GM18873 (cell line): ENCODE measurements at regions not wholly inside any gene's neighbourhood (a gene's known extent, or its start where the extent isn't known, plus 50 kb on each side); places are given as distances from the start of the nearest gene placed in this dataset.

Experiments used
- ATAC-seq: cut with Tn5 transposase; IDR thresholded peaks from one replicate; pipeline ENCODE4 v1.9.1; 2021; ENCODE audit warnings: mild to moderate bottlenecking, moderate library complexity, moderate number of reproducible peaks; ENCODE audit not compliant: unreplicated experiment, low FRiP score

DNA sequence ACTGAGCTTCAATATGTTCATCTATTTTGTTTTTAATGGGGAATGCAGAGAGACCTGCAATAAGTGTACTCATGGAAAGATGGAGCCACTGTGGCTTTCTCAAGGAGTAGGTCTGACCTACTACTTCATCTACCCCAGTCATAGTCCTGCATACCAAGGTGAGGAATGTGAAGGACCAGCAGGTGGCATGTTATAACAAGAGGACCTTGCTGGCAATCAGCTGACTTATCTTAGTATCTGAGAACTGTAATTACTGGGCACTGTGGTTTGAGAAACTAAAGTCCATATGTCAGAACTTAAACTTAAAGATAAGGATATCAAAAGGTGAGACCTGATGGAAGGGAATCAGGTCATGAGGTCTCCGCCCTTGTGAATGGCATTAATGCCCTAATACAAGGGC is 1104.2 kb downstream of the BCL11A start:
- ATAC-seq: no peak

DNA sequence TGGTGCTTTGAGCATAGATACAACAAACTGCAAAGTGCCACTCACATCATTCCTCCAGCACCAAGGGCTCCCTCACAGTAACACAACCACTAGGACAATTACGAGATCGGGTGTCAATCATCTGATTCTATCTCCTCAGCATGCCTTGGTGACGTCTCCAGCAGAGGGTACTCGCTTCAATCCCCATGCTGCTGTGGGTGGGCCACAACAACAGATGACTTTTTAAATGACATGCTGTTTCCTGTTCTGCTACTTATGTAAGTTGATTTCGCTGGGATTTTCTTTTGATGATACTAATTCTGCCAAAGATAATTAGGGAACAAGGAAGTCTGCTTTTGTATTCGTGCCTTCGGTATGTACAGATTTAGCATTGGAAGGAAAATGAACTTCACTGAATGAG is 1113.0 kb downstream of the BCL11A start:
- ATAC-seq: no peak

DNA sequence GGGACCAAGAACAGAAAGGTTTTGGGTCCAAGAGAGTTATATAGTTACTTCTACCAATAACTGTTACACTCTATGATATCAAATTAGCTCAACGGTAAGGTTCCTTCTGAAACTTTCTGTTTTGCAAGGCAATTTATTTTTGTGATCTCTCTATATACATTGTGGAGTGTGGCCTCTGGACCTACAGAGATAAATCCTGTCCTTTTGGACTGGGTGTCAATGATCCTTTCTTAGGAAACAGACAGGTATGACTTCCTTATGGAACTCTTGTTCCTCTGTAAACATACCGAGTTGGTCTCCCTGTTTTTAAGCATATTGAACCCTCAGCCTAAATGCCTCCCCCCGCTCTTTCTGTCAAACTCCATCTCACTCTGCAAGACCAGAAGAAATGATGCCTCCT is 1117.8 kb downstream of the BCL11A start:
- no peak for ATAC-seq

DNA sequence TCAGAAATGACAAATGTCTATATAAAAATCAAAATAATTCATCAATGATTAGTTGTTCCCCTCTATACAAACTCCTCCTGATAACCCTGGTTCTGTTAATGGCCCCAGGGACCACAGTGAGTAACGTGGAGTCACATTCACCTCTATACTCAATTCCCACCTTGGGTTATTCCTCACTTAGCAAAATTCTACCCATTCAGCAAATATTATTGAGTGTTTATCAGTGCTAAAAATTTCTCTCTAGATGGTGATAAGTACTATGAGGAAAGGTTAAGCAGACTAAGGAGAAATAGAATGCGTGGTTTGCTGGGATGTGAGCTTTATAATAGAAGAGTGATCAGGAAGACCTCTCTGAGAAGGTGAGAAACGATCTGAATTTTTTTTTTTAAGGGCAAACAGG is 1124.5 kb downstream of the BCL11A start:
- ATAC-seq: no peak

DNA sequence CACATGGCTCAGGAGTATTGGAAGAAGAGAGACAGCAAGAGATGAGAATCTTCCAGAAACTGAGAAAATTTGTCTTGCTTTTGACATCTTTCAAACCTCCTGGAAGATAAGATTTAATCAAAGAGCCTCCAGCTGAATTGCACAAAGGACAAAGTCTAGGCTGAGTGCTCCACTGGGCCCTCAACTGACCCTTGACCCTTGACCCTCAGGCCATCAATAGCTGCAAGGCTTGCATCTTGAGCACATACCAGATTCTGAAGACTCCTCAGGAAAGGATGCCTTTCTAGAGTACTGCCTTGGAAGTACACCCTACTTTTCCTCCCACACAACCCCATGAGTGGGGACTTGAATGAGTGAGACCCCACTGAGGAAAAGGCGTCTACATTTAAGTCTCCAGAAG is 1125.5 kb downstream of the BCL11A start:
- ATAC-seq: no peak

DNA sequence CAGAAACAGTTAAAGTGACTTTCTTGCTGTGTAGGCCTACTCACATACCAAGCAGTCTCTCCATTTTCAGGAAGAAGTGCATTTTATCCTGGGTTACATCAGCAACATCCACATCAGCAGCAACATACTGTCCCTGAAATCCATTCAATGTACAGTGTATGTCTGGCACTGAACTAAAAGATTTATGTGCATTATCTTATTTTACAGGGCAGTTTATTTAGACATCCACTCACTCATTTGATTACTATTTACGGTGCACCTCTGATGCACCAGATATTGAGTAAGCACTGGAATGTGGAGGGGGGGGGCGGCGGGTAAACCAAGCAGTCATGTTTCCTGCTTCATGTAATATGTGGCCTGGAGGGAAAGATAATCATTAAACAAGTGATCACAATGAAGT is 1128.2 kb downstream of the BCL11A start:
- ATAC-seq: no peak

DNA sequence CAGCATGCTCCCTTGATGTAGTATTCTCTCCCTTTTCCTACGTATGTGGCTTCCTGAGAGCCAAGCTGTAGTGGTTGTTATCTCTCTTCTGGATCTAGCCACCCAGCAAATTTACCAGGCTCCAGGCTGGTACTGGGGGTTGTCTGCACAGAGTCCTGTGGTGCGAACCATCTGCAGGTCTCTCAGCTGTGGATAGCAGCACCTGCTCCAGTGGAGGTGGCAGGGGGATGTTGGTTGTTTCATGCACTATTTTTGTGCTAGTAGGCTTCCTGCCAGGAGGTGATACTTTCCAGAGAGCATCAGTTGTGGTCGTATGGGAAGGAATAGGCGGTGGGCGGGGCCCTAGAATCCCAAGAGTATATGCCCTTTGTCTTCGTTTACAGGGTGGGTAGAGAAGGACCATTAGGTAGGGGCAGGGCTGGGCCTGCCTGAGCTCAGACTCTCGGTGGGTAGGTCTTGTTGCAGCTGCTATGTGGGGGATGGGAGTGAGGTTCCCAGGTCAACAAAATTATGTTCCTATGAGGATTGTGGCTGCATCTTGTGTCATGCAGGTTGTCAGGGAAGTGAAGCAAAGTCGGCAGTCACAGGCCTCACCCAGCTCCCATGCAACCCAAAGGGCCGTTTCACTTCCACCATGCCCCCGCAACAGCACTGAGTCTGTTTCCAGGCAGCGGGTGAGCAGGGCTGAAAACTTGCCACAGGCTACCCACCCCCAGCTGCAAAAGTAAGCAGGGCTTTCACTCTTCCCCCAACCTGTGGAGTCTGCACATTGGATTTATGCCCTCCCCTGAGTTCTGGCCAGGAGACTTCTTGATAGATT is 1139.5 kb downstream of the BCL11A start:
- no peak for ATAC-seq

DNA sequence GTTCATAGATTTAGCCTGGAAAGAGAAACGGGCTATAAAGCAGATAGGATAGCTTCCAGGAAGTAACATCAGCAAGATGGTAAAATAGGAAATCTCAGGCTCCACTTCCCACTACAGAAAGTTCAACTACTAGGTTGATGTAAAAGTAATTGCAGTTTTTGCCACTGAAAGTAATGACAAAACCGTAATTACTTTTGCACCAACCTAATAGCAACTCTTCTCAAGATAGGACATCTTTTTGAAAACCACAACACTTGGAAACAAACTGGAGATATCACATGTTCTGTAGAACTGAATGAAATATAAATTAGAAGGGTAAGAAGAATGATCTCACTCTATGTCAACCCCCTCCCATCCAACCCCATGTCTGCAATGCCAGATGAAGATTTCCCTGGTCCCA is 1154.3 kb downstream of the BCL11A start:
- no peak for ATAC-seq

DNA sequence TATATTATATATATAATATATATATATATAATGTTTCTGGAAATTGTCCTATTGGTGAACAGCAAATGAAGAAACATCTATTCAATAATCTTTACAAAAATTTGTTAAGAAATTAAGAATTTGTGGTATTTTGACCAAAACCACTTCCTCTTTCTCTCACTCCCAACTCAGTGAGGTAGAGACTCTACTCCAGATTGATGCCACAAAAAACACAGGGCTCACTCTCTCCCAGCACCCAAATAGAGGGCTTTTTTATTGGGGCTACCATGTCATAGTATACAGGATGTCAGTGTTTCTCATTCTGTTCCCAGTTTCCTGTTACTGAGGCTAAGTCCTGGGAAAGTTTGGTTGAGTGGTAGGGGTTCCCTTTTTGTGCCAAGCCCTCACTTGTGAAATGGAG is 1155.4 kb downstream of the BCL11A start:
- no peak for ATAC-seq

DNA sequence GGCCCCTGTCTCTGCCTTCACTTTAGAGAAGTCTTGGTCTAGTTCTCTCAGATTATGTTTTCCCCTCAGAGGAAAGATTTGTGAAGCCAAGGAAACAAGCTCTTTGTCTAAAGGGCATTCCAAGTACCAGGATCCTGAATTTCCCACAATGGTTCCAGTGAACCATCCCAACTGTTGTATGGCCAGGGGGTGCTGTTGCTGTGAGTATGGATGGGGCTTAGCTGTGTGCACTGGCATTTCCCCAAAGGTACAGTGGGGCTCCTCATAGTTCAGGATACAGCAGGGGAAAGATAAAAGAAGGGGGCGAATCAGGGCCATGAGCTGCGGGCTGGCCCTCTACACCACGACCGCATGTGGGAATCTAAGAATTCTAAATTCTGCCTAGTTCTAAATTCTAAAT is 1154.0 kb upstream of the FANCL start:
- ATAC-seq: no peak

DNA sequence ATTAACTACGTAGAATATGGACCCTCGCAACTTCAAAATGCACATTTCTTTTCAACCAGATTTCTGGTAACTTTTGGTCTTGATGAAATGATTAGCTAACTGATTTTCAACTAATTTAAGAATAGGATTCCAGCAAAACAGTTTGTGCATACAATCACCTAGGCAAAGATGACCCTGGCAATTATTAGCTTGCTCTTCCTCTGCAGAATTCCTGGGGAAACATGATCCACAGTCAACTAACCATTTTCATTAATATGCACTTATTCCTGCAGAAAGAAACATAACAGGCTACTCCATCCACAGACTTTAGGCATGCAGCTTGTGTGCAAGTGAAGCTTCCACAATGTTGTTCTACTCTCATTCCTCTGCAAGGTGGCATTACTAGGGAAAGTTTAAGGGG is 1150.8 kb upstream of the FANCL start:
- ATAC-seq: no peak

DNA sequence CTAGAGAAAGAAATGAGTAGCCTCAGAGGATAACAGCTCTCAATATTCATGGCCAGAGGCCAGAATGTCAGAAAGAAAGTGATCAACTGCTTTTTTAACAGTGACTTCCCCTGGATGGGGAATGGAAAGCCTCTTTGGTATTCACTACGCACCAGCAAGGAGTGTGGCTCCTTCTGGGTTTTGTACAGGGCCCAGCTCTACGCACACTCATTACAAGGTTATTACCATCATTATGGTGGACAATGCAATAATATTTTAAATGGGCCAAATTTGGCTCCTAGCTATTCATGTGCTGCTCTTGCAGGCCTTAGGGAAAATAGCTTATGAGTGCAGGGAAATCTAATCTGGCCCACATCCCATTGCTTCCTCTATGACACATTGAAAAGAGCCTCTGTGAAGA is 1149.5 kb upstream of the FANCL start:
- no peak for ATAC-seq

DNA sequence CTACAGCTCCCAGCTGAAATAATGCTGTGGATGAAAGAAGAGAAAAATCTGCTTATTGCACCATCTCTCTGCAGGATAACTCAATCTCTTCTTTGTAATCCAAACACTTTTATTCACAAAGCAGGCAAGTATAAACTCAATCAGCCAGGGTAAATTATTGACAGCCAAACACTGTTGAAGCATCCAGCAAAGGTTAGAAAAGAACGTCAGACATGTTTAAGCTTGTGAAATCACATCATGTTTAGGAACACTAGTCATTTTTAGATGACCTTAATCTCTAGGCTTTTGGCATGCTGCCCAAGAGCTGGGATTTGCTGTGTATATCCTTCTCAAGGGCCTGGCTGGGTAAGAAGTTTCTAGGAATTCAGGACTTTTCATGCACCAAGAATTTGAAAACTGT is 1148.1 kb upstream of the FANCL start:
- ATAC-seq: no peak

DNA sequence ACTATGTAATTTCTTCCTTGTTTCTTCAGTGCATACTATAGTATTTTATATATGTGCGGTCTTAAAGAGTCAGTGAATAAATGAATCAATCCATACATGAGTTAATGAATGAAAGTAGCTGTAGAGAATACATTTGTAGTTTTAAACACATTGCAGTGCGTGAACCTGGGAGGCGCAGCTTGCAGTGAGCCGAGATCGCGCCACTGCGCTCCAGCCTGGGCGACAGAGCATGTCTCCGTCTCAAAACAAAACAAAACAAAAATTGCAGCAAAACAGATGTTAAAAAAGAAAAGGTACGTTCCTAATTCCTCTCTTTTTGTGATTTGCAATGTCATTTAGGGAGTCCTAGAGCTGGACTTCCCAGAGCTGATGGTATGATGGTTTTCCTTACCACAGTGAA is 1144.8 kb upstream of the FANCL start:
- ATAC-seq: no peak

DNA sequence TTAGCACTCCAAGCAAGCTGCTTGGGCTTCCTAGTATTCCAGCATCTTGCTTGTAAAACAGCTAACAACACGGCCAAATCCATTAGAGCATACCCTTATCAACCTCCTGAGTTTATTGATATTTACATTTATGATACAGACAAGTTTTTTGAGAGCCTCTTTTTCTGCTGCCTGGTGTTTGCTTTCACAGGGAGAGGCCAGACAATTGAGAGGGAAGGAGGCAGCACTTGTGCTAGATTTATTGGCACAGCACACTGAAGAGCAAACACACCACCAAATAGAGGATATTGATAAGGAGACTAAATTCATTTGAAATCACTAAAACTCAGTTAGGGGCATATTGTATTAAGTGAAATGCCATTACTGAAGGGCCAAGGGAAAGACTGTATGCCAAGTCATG is 1142.3 kb upstream of the FANCL start:
- ATAC-seq: no peak

DNA sequence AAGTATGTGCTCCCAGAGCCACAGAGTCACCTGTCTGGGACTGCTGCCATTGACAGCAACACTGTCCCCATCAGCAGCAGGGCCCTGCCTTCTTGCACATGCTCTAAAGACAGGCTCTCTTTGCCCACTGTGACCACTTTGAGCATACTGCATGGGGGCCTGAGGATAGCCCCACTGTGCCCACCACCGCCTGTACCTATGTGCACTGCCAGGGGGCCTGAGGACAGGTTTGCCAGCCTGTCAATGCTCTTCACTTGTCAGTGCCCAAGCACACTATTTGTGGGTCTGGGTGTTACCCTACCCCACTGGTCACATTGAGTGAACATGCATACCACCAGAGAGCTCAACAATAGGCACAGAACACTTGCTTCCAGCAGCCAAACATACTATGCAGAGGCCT is 1137.0 kb upstream of the FANCL start:
- no peak for ATAC-seq

DNA sequence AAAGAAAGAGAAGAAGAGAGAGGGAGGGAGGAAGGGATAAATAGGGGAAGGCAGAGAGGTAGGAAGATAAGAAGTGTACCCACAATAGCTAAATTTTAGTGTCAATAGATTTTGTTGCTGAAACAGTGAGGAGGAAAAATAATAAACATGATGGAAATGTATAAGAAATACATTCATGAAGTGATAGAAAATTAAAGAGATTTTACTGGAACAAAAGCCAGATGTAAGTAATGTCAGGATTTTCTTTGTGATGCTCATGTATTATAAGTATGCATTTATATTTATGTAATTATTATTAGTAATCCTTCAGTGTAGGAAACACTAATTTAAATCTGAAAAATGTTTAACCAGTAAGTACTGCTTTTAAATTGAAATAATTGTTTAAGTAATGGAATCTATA is 1125.2 kb upstream of the FANCL start:
- no peak for ATAC-seq

DNA sequence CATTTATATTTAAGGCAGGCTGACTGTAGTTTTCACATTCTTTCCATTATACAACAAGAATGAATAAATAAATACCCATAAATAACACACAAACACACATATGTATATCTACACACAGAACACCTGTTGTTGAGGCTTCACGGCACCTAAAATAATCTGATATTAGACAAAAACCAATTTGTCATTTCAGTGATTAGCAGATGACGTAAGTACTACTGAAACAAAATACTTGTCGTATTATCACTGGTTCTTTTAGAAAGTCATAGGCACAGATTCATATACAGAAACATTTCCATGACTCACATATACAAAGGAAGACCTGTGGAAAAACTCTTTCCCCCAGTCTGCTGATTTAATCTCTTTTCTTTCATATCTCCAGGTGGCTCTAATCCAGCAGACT is 1113.4 kb upstream of the FANCL start:
- no peak for ATAC-seq

DNA sequence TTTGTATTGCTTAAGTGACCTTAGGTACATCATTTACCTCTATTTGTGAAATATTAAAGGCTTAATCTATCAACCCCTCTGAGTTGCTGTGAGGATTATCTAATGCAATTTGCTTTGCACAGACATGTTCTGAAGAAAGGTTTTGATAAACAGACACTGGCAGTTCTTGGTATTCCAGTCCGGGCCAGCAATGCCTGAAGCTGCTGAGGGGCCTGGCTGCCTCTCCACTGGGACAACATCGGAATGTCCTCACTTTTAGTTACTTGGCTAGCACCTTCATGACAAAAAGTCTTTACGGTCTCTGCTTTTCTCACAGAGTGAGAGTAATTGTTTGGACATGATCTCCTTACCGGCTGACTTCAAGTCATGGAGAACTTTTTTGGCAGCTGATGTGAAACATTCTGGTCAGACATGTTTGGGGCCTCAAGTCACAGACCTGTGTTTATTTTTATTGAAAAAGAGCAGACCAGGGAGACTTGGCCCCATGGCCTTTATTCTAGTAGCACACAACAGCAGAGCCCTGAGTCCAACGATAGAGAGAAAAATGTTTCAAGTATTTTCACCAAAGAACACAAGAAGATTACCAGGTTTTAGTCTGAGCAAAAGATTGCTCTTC is 1112.3 kb upstream of the FANCL start:
- no peak for ATAC-seq

DNA sequence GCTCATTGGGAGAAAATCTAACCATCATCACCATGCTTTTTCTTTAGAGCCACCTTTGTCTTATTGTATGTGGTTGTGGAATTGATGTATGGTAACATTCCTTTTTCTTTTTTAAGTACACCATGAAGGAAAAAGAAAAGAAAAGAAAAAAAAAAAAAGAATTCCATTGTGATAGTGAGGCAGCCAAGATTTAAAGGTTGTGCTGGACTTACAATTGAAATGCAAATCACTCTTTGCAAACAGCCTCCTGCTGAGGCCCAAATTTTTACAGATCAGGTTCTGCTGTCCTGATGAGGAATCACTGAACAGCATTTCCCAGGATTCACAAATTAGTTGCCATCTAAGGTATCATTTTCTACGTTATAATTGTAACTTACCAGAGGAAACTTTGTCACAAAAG is 1101.0 kb upstream of the FANCL start:
- no peak for ATAC-seq

DNA sequence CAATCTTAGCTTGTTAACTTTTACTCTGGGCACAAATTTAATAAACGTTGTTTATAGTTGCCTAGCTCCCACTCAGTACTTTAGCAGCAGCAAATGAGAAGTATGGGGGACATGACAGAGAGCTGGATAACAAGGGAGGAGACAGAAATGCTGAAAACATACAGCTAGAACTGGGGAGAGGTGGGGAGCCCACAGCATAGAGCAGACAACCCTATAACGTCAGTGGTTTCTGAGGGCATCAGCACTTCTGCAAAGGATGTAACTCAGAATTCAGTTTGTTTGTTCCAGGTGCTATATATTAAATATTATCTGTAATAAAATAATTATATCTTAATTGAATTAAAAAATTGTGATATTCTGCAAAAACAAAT is 1098.7 kb upstream of the FANCL start:
- no peak for ATAC-seq

DNA sequence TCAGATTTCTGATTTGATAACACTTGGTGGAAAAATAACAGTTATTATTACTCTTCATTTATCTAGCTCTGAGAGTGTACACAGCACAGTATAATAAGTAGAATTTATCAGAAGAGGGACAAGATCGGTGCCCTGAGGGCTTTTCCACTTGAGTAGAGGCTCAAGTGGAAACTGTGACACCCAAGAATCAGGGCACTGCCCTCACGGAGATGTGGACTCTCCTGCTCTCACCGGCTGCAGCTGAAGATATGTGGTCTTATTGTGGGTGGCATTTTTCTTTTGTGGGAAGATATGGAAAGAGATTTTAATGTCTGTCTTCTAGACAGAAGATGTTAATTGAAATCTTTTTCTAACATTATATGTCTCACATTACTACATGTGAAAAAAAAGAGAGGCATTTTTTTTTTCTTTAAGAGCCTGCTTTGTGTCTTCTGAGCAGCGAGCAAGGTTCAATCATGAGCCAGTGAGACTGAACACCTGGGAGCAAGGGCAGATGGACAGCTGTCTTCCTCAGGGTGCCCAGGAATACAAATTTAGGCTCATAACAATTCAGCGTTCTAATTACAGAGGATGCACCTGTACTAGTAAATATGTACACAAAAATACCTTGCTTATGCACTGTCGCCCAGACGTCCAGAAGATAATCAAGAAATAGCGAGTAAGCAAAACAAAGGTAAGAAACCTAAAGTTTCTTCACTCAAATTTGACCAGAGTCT is 1098.2 kb upstream of the FANCL start:
- ATAC-seq: no peak
